ENCODE measurements at regions not wholly inside any gene's neighbourhood (a gene's known extent, or its start where the extent isn't known, plus 50 kb on each side); places are given as distances from the start of the nearest gene placed in this dataset.

- TF ChIP-seq ZNF311 (CRISPR knock-in tag; IDR thresholded peaks at IDR 0.05) (no peak), MCM7 (IDR thresholded peaks at IDR 0.05) (no peak), ZNF253 (CRISPR knock-in tag; conservative IDR thresholded peaks at IDR 0.05) (no peak), ZNF449 (CRISPR knock-in tag; IDR thresholded peaks at IDR 0.05) (no peak), FUS (optimal IDR thresholded peaks at IDR 0.05; ENCODE audit: low read depth, low read length) (no peak), HMG20B (CRISPR knock-in tag; IDR thresholded peaks at IDR 0.05) (no peak), ZNF431 (CRISPR knock-in tag; IDR thresholded peaks at IDR 0.05) (no peak), PCBP2 (IDR thresholded peaks at IDR 0.05; ENCODE audit: low read depth, low read length, poor library complexity, severe bottlenecking) (no peak), FOXK2 (conservative IDR thresholded peaks at IDR 0.05 in 1 of 2, IDR thresholded peaks at IDR 0.05 in 1 of 2; ENCODE audit: low read depth in 2 of 2) (no peak)
These were observed 92.4 kb downstream of the HAPSTR1 start (continued) for GRCh38 chr16:9183682-9184353.

- FAIRE-seq (no peak), DNase-seq (ENCODE audit: extremely low read depth in 1 of 4, low spot score in 3 of 4) (no peak), ATAC-seq (no peak)
- H3K27me3 ChIP-seq (ENCODE audit: control insufficient read depth in 2 of 2, insufficient read depth in 2 of 2, low read length in 2 of 2) = peaks cover 7 to 22% of the 10 kb centered on the region in 2 experiments; a peak in 4 of 5 replicates
- 25% methylated on average over 19 of the region's 33 CpGs for WGBS (ENCODE audit: insufficient coverage, low coverage, missing lambda C conversion rate)
- H3K36me3 ChIP-seq (ENCODE audit: control insufficient read depth, insufficient read depth, low read length) = no peaks in the 10 kb centered on the region
- in situ Hi-C loops (cut with MboI) = no loop called here
- H3K4me1 ChIP-seq (replicated peaks in 1 of 2; ENCODE audit: control insufficient read depth in 2 of 2, insufficient read depth in 2 of 2, low read length in 2 of 2) = peaks cover 0 to 8% of the 10 kb centered on the region in 2 experiments; a peak in 1 of 5 replicates
- no TSS peak for BruUV-seq (replicated peaks)
- no peaks in the 10 kb centered on the region for H3K9me3 ChIP-seq (replicated peaks; ENCODE audit: control insufficient read depth, insufficient read depth, low read depth, low read length)
- intact Hi-C loops (cut with micrococcal nuclease) = no loop called here
- no peak overlapping the region for H3K27ac ChIP-seq (ENCODE audit: extremely low read depth, low read depth, low read length)
- ChIA-PET POLR2A (interaction anchor here (0.6 to 1.0 kb wide), 4 partner anchors 19 to 1481 kb away, joined by 3 to 4 read pairs (median 4); no protein-coding TSS in a partner anchor), CTCF (ENCODE audit: low intra/inter-chr PET ratio) (no interaction called here)
- H3K4me3 ChIP-seq = no peak overlapping the region
- H3K4me2 ChIP-seq (ENCODE audit: insufficient read depth, low read length) = 0 out of 2 replicates have a peak overlapping the region, but pooled peaks have one; percentile 37
- peak in 1 of 2 experiments; percentile 62 for TF ChIP-seq E2F6 (IDR thresholded peaks at IDR 0.05; ENCODE audit: borderline replicate concordance in 1 of 2, extremely low read depth in 1 of 2, insufficient read depth in 1 of 2, insufficient read length in 1 of 2, low read depth in 1 of 2, low read length in 1 of 2, poor library complexity in 1 of 2, severe bottlenecking in 1 of 2)
- TF ChIP-seq HNRNPL (IDR thresholded peaks at IDR 0.05; ENCODE audit: low read depth, low read length) = no peak
- 0 out of 2 replicates have a peak, but pooled peaks have one; percentile 28 for TF ChIP-seq L3MBTL2 (IDR thresholded peaks at IDR 0.05)
- no peak overlapping the region for H3K9ac ChIP-seq (ENCODE audit: insufficient read depth in 1 of 2, low read depth in 2 of 2, low read length in 2 of 2)
- H3K9me1 ChIP-seq (ENCODE audit: control insufficient read depth, insufficient read depth, low read length) = no peaks in the 10 kb centered on the region
- H2AFZ ChIP-seq (ENCODE audit: low read depth, low read length) = peak overlapping the region; percentile 32; the same call in 1 of the 2 replicates
- H4K20me1 ChIP-seq (replicated peaks; ENCODE audit: control insufficient read depth, insufficient read depth, low read length) = no peaks in the 10 kb centered on the region; the same call in 1 of the 2 replicates
- no peaks in the 10 kb centered on the region for H3K79me2 ChIP-seq (ENCODE audit: control insufficient read depth, insufficient read depth, low read length)
These were observed 92.9 kb downstream of the HAPSTR1 start for GRCh38 chr16:9184354-9184690.
